ENCODE measurements at regions not wholly inside any gene's neighbourhood (a gene's known extent, or its start where the extent isn't known, plus 50 kb on each side); places are given as distances from the start of the nearest gene placed in this dataset.
"Not testable (repeated sequence)": the region's sequence is repeated elsewhere in the genome, so short reads cannot be mapped to it uniquely, and the experiment has no call there.

DNA sequence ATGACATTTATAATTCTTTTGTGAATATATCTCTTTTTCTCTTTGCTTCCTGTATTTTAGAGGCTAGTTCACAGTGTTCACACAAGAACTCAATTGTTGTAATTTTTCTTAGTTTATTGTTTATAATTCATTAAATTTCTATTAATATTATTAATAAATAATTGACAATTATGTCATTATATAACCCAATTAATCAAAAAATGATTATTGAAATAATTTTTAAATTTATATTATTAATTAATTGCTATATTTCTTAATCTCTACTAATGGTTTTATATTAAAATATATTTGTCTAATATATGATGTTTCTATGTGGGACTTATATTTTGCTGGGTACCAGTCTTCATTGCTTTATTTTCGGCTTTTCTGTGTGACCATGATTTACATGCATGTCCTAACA is 618.4 kb downstream of the CDH9 start:
- Histone ChIP-seq H3K9me3 (ENCODE audit: control insufficient read depth in 2 of 2, low read length in 2 of 2) (no peaks in the 10 kb centered on the region), H3K4me1 (ENCODE audit: control insufficient read depth, insufficient read depth, low read length) (no peaks in the 10 kb centered on the region), H3K36me3 (ENCODE audit: control insufficient read depth in 2 of 2, insufficient read depth in 2 of 2, low read length in 2 of 2) (no peaks in the 10 kb centered on the region), H3K27me3 (ENCODE audit: control insufficient read depth in 1 of 2, insufficient read depth in 2 of 2, low read length in 2 of 2) (no peaks in the 10 kb centered on the region), H3K27ac (ENCODE audit: low read length) (no peak overlapping the region), H3K4me3 (ENCODE audit: low read length in 2 of 2) (no peak overlapping the region), H3K9ac (ENCODE audit: low read length in 2 of 2) (no peak overlapping the region)

DNA sequence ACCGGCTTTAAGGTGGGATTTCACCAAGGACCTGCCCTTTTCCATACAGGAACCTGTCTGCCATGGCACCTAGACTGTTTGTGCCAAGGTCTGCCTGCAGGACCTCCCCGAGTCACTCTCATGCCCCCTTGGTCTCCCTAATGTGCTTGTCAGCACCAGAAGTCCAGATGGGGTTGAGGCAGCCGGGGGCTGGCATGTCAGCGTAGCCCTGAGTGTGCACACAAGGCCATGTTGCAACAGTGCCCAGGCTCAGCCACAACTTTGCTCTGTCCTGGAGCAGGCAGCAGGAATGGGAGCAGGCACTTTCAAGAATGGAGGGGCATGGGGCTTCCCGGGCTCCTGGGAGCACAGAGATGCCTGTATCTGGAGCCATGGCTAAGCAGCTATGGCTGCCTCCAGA is 621.5 kb downstream of the CDH9 start:
- Histone ChIP-seq H3K9ac (ENCODE audit: low read length in 2 of 2) (no peak overlapping the region), H3K9me3 (ENCODE audit: control insufficient read depth in 2 of 2, low read length in 2 of 2) (no peaks in the 10 kb centered on the region), H3K4me1 (ENCODE audit: control insufficient read depth, insufficient read depth, low read length) (no peaks in the 10 kb centered on the region), H3K4me3 (ENCODE audit: low read length in 2 of 2) (no peak overlapping the region), H3K27ac (ENCODE audit: low read length) (no peak overlapping the region), H3K27me3 (ENCODE audit: control insufficient read depth in 1 of 2, insufficient read depth in 2 of 2, low read length in 2 of 2) (no peaks in the 10 kb centered on the region), H3K36me3 (ENCODE audit: control insufficient read depth in 2 of 2, insufficient read depth in 2 of 2, low read length in 2 of 2) (no peaks in the 10 kb centered on the region)

GRCh38 chr5:26415987-26416779 is 622.2 kb downstream of the CDH9 start:
- Histone ChIP-seq H3K36me3 (ENCODE audit: control insufficient read depth in 2 of 2, insufficient read depth in 2 of 2, low read length in 2 of 2) (no peaks in the 10 kb centered on the region), H3K9me3 (ENCODE audit: control insufficient read depth in 2 of 2, low read length in 2 of 2) (no peaks in the 10 kb centered on the region), H3K27me3 (ENCODE audit: control insufficient read depth in 1 of 2, insufficient read depth in 2 of 2, low read length in 2 of 2) (no peaks in the 10 kb centered on the region), H3K4me1 (ENCODE audit: control insufficient read depth, insufficient read depth, low read length) (no peaks in the 10 kb centered on the region), H3K9ac (ENCODE audit: low read length in 2 of 2) (no peak overlapping the region), H3K27ac (ENCODE audit: low read length) (no peak overlapping the region), H3K4me3 (ENCODE audit: low read length in 2 of 2) (no peak overlapping the region)

- Histone ChIP-seq H3K9ac (ENCODE audit: low read length in 2 of 2) (no peak overlapping the region), H3K27me3 (ENCODE audit: control insufficient read depth in 1 of 2, insufficient read depth in 2 of 2, low read length in 2 of 2) (no peaks in the 10 kb centered on the region), H3K4me1 (ENCODE audit: control insufficient read depth, insufficient read depth, low read length) (no peaks in the 10 kb centered on the region), H3K4me3 (ENCODE audit: low read length in 2 of 2) (no peak overlapping the region), H3K9me3 (ENCODE audit: control insufficient read depth in 2 of 2, low read length in 2 of 2) (no peaks in the 10 kb centered on the region), H3K27ac (ENCODE audit: low read length) (no peak overlapping the region), H3K36me3 (ENCODE audit: control insufficient read depth in 2 of 2, insufficient read depth in 2 of 2, low read length in 2 of 2) (no peaks in the 10 kb centered on the region)
Measured at GRCh38 chr5:26390608-26391007, 647.8 kb downstream of the CDH9 start.

DNA sequence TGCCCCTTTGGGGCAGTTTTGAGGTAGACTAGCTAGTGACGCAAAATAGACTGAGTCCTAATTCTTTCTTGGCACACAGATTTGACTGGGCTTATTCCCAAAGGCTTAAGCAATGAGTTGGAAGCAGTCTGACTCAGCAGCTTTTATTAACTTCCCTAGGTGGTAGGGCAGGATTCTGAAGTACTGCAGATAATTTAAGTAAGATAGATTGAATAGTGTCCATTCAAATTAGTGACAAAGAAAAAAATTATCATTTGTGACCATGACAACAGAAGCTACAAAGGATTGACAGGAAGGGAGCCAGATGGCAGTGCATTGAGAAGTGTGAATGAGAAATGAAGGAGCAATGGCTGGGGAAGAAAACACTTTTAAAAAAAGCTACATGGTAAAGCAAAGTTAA is 649.4 kb downstream of the CDH9 start:
- no peak overlapping the region for H3K9ac ChIP-seq (ENCODE audit: low read length in 2 of 2)
- no peaks in the 10 kb centered on the region for H3K4me1 ChIP-seq (ENCODE audit: control insufficient read depth, insufficient read depth, low read length)
- H3K27ac ChIP-seq (ENCODE audit: low read length) = no peak overlapping the region

GRCh38 chr5:26386532-26386931 is 651.9 kb downstream of the CDH9 start:
- no peak overlapping the region for H3K4me3 ChIP-seq (ENCODE audit: low read length in 2 of 2)
- H3K4me1 ChIP-seq (ENCODE audit: control insufficient read depth, insufficient read depth, low read length) = no peaks in the 10 kb centered on the region
- no peaks in the 10 kb centered on the region for H3K9me3 ChIP-seq (ENCODE audit: control insufficient read depth in 2 of 2, low read length in 2 of 2)
- no peak overlapping the region for H3K9ac ChIP-seq (ENCODE audit: low read length in 2 of 2)
- H3K36me3 ChIP-seq (ENCODE audit: control insufficient read depth in 2 of 2, insufficient read depth in 2 of 2, low read length in 2 of 2) = no peaks in the 10 kb centered on the region
- no peak overlapping the region for H3K27ac ChIP-seq (ENCODE audit: low read length)
- no peaks in the 10 kb centered on the region for H3K27me3 ChIP-seq (ENCODE audit: control insufficient read depth in 1 of 2, insufficient read depth in 2 of 2, low read length in 2 of 2)

More for the DNA sequence above, 649.4 kb downstream of the CDH9 start:
- Histone ChIP-seq H3K4me3 (ENCODE audit: low read length in 2 of 2) (no peak overlapping the region), H3K36me3 (ENCODE audit: control insufficient read depth in 2 of 2, insufficient read depth in 2 of 2, low read length in 2 of 2) (no peaks in the 10 kb centered on the region), H3K9me3 (ENCODE audit: control insufficient read depth in 2 of 2, low read length in 2 of 2) (no peaks in the 10 kb centered on the region), H3K27me3 (ENCODE audit: control insufficient read depth in 1 of 2, insufficient read depth in 2 of 2, low read length in 2 of 2) (no peaks in the 10 kb centered on the region)

DNA sequence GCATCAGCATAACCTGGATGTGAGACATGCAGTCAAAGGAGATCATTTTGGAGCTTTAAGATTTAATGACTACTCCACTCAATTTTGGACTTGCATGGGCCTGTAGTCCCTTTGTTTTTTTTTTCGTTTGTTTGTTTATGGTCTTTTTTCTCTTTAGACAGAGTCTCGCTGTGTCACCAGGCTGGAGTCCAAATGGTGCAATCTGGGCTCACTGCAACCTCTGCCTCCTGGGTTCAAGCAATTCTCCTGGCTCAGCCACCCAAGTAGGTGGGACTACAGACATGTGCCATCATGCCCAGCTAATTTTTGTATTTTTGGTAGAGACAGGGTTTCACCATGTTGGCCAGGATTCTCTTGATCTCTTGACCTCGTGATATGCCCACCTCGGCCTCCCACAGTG is 673.8 kb downstream of the CDH9 start:
- H3K27ac ChIP-seq (ENCODE audit: low read length); H3K9me3 ChIP-seq (ENCODE audit: control insufficient read depth in 2 of 2, low read length in 2 of 2); H3K4me3 ChIP-seq (ENCODE audit: low read length in 2 of 2); H3K27me3 ChIP-seq (ENCODE audit: control insufficient read depth in 1 of 2, insufficient read depth in 2 of 2, low read length in 2 of 2); H3K4me1 ChIP-seq (ENCODE audit: control insufficient read depth, insufficient read depth, low read length); H3K36me3 ChIP-seq (ENCODE audit: control insufficient read depth in 2 of 2, insufficient read depth in 2 of 2, low read length in 2 of 2); H3K9ac ChIP-seq (ENCODE audit: low read length in 2 of 2): not testable (repeated sequence)

GRCh38 chr5:26343801-26344325 is 694.5 kb downstream of the CDH9 start:
- no peaks in the 10 kb centered on the region for H3K9me3 ChIP-seq (ENCODE audit: control insufficient read depth in 2 of 2, low read length in 2 of 2)
- no peaks in the 10 kb centered on the region for H3K27me3 ChIP-seq (ENCODE audit: control insufficient read depth in 1 of 2, insufficient read depth in 2 of 2, low read length in 2 of 2)
- no peak overlapping the region for H3K9ac ChIP-seq (ENCODE audit: low read length in 2 of 2)
- no peak overlapping the region for H3K4me3 ChIP-seq (ENCODE audit: low read length in 2 of 2)
- H3K27ac ChIP-seq (ENCODE audit: low read length) = no peak overlapping the region
- H3K36me3 ChIP-seq (ENCODE audit: control insufficient read depth in 2 of 2, insufficient read depth in 2 of 2, low read length in 2 of 2) = no peaks in the 10 kb centered on the region
- no peaks in the 10 kb centered on the region for H3K4me1 ChIP-seq (ENCODE audit: control insufficient read depth, insufficient read depth, low read length)

GRCh38 chr5:26339576-26339975 is 698.8 kb downstream of the CDH9 start:
- Histone ChIP-seq H3K27ac (ENCODE audit: low read length) (no peak overlapping the region), H3K9ac (ENCODE audit: low read length in 2 of 2) (no peak overlapping the region), H3K36me3 (ENCODE audit: control insufficient read depth in 2 of 2, insufficient read depth in 2 of 2, low read length in 2 of 2) (no peaks in the 10 kb centered on the region), H3K4me1 (ENCODE audit: control insufficient read depth, insufficient read depth, low read length) (no peaks in the 10 kb centered on the region), H3K27me3 (ENCODE audit: control insufficient read depth in 1 of 2, insufficient read depth in 2 of 2, low read length in 2 of 2) (no peaks in the 10 kb centered on the region), H3K9me3 (ENCODE audit: control insufficient read depth in 2 of 2, low read length in 2 of 2) (no peaks in the 10 kb centered on the region), H3K4me3 (ENCODE audit: low read length in 2 of 2) (no peak overlapping the region)

- Histone ChIP-seq H3K27ac (ENCODE audit: low read length) (no peak overlapping the region), H3K4me1 (ENCODE audit: control insufficient read depth, insufficient read depth, low read length) (no peaks in the 10 kb centered on the region), H3K9me3 (ENCODE audit: control insufficient read depth in 2 of 2, low read length in 2 of 2) (no peaks in the 10 kb centered on the region), H3K36me3 (ENCODE audit: control insufficient read depth in 2 of 2, insufficient read depth in 2 of 2, low read length in 2 of 2) (no peaks in the 10 kb centered on the region), H3K9ac (ENCODE audit: low read length in 2 of 2) (no peak overlapping the region), H3K27me3 (ENCODE audit: control insufficient read depth in 1 of 2, insufficient read depth in 2 of 2, low read length in 2 of 2) (no peaks in the 10 kb centered on the region), H3K4me3 (ENCODE audit: low read length in 2 of 2) (no peak overlapping the region)
Measured at GRCh38 chr5:26329562-26330189, 708.7 kb downstream of the CDH9 start.

DNA sequence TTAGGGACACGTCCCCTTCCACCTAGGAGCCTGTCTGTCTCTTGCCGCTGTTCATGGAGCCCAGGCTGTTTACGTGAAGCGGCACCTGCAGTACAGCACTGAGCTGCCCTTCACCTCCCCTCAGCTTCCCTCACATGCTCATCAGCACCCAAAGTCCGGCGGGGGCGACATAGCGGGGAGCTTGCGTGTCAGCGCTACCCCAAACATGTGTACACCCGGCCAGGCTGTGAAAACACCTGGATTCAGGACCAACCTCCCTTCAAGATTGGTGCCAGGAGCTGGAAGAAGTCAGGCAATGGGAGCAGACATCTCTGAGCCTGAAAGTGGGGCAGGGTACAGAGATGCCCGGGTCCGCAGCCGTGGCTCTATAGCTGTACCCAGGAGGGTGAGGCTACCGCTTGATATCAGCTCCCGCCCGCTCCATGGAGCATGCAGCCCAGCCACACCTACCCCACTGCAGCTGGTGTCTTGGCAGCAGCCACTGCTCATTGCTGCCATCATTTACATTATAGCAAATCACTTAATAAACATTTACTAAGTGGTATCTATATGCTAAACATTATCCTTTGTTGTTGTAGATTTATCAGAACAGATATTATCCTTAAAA is 712.1 kb downstream of the CDH9 start:
- Histone ChIP-seq H3K4me1 (ENCODE audit: control insufficient read depth, insufficient read depth, low read length) (no peaks in the 10 kb centered on the region), H3K9me3 (ENCODE audit: control insufficient read depth in 2 of 2, low read length in 2 of 2) (no peaks in the 10 kb centered on the region), H3K27ac (ENCODE audit: low read length) (no peak overlapping the region), H3K9ac (ENCODE audit: low read length in 2 of 2) (no peak overlapping the region), H3K36me3 (ENCODE audit: control insufficient read depth in 2 of 2, insufficient read depth in 2 of 2, low read length in 2 of 2) (no peaks in the 10 kb centered on the region), H3K4me3 (ENCODE audit: low read length in 2 of 2) (no peak overlapping the region), H3K27me3 (ENCODE audit: control insufficient read depth in 1 of 2, insufficient read depth in 2 of 2, low read length in 2 of 2) (no peaks in the 10 kb centered on the region)

All from stomach smooth muscle (tissue), 2 donors.